Effector memory CD4-positive, alpha-beta T cell (primary cell): ENCODE measurements at regions not wholly inside any gene's neighbourhood (a gene's known extent, or its start where the extent isn't known, plus 50 kb on each side); places are given as distances from the start of the nearest gene placed in this dataset.
"Not testable (repeated sequence)": the region's sequence is repeated elsewhere in the genome, so short reads cannot be mapped to it uniquely, and the experiment has no call there.

Source experiments
- DNase-seq, 3 donors: peaks; one replicate each; pipeline ENCODE4 v3.0.0-alpha.2; 2020
- H3K27ac ChIP-seq: 2 replicates; pipeline ENCODE4 v1.7.0; 2013; ENCODE audit warnings: mild to moderate bottlenecking, low read length, moderate library complexity; ENCODE audit not compliant: insufficient read depth, poor library complexity, severe bottlenecking
- H3K27me3 ChIP-seq: replicated peaks from 2 replicates; pipeline ENCODE4 v1.7.0; 2013; ENCODE audit warnings: mild to moderate bottlenecking, low read length; ENCODE audit not compliant: insufficient read depth, control insufficient read depth, poor library complexity, severe bottlenecking
- H3K36me3 ChIP-seq: 2 replicates; pipeline ENCODE4 v1.7.0; 2013; ENCODE audit warnings: mild to moderate bottlenecking, low read length, moderate library complexity; ENCODE audit not compliant: control insufficient read depth, insufficient read depth
- H3K4me1 ChIP-seq: 2 replicates; pipeline ENCODE4 v1.7.0; 2013; ENCODE audit warnings: low read length, mild to moderate bottlenecking; ENCODE audit not compliant: control insufficient read depth, insufficient read depth, poor library complexity, severe bottlenecking
- H3K4me3 ChIP-seq: 2 replicates; pipeline ENCODE4 v1.7.0; 2013; ENCODE audit warnings: low read length, low read depth, mild to moderate bottlenecking; ENCODE audit not compliant: insufficient read depth, poor library complexity, severe bottlenecking
- H3K9me3 ChIP-seq: 2 replicates; pipeline ENCODE4 v1.7.0; 2013; ENCODE audit warnings: mild to moderate bottlenecking, low read length, moderate library complexity; ENCODE audit not compliant: control insufficient read depth

- Histone ChIP-seq H3K4me3 (no peak overlapping the region), H3K36me3 (no peaks in the 10 kb centered on the region), H3K9me3 (no peaks in the 10 kb centered on the region), H3K4me1 (no peaks in the 10 kb centered on the region), H3K27me3 (no peaks in the 10 kb centered on the region), H3K27ac (no peak overlapping the region)
- DNase-seq = no peak
Measured at GRCh38 chr1:9459816-9460407, 79.4 kb upstream of the SLC25A33 start.

GRCh38 chr1:9465640-9466039 is 73.6 kb upstream of the SLC25A33 start:
- Histone ChIP-seq H3K27ac (no peak overlapping the region), H3K9me3 (no peaks in the 10 kb centered on the region), H3K27me3 (no peaks in the 10 kb centered on the region), H3K4me1 (no peaks in the 10 kb centered on the region), H3K36me3 (no peaks in the 10 kb centered on the region), H3K4me3 (no peak overlapping the region)
- no peak for DNase-seq

GRCh38 chr1:9466780-9467758 is 72.2 kb upstream of the SLC25A33 start:
- H3K27ac ChIP-seq = no peak overlapping the region
- no peaks in the 10 kb centered on the region for H3K9me3 ChIP-seq
- DNase-seq = no peak
- no peaks in the 10 kb centered on the region for H3K4me1 ChIP-seq
- H3K27me3 ChIP-seq = no peaks in the 10 kb centered on the region
- no peak overlapping the region for H3K4me3 ChIP-seq
- H3K36me3 ChIP-seq = no peaks in the 10 kb centered on the region

GRCh38 chr1:9469882-9470281 is 69.4 kb upstream of the SLC25A33 start:
- H3K4me3 ChIP-seq, H3K4me1 ChIP-seq, H3K36me3 ChIP-seq, H3K27ac ChIP-seq, H3K27me3 ChIP-seq, H3K9me3 ChIP-seq, DNase-seq: not testable (repeated sequence)

GRCh38 chr1:9471679-9472078 is 67.6 kb upstream of the SLC25A33 start:
- no peak overlapping the region for H3K4me3 ChIP-seq
- H3K36me3 ChIP-seq = no peaks in the 10 kb centered on the region
- no peak for DNase-seq
- no peaks in the 10 kb centered on the region for H3K27me3 ChIP-seq
- H3K9me3 ChIP-seq = no peaks in the 10 kb centered on the region
- no peak overlapping the region for H3K27ac ChIP-seq
- no peaks in the 10 kb centered on the region for H3K4me1 ChIP-seq

- Histone ChIP-seq H3K4me3 (no peak overlapping the region), H3K27ac (no peak overlapping the region), H3K9me3 (no peaks in the 10 kb centered on the region), H3K36me3 (no peaks in the 10 kb centered on the region), H3K4me1 (no peaks in the 10 kb centered on the region), H3K27me3 (no peaks in the 10 kb centered on the region)
- DNase-seq = no peak
Measured at GRCh38 chr1:9472386-9473031, 66.8 kb upstream of the SLC25A33 start.

- no peak overlapping the region for H3K27ac ChIP-seq
- no peak for DNase-seq
- no peaks in the 10 kb centered on the region for H3K9me3 ChIP-seq
- H3K4me1 ChIP-seq = no peaks in the 10 kb centered on the region
- no peaks in the 10 kb centered on the region for H3K36me3 ChIP-seq
- no peak overlapping the region for H3K4me3 ChIP-seq
- no peaks in the 10 kb centered on the region for H3K27me3 ChIP-seq
Measured at GRCh38 chr1:9473032-9473807, 66.0 kb upstream of the SLC25A33 start.

- Histone ChIP-seq H3K4me3 (no peak overlapping the region), H3K36me3 (no peaks in the 10 kb centered on the region), H3K27ac (no peak overlapping the region), H3K4me1 (no peaks in the 10 kb centered on the region), H3K27me3 (no peaks in the 10 kb centered on the region), H3K9me3 (no peaks in the 10 kb centered on the region)
- no peak for DNase-seq
Measured at GRCh38 chr1:9475061-9475627, 64.1 kb upstream of the SLC25A33 start.

- no peaks in the 10 kb centered on the region for H3K36me3 ChIP-seq
- no peaks in the 10 kb centered on the region for H3K4me1 ChIP-seq
- H3K27me3 ChIP-seq = no peaks in the 10 kb centered on the region
- no peaks in the 10 kb centered on the region for H3K9me3 ChIP-seq
- DNase-seq = no peak
- H3K4me3 ChIP-seq = no peak overlapping the region
- no peak overlapping the region for H3K27ac ChIP-seq
Measured at GRCh38 chr1:9476790-9477463, 62.3 kb upstream of the SLC25A33 start.
